HEK293T (cell line): ENCODE measurements at regions not wholly inside any gene's neighbourhood (a gene's known extent, or its start where the extent isn't known, plus 50 kb on each side); places are given as distances from the start of the nearest gene placed in this dataset.

Experiments used
- ARNT ChIP-seq: fragments of 450-650 bp; IDR thresholded peaks from 2 replicates; pipeline ENCODE4 v1.6.1; 2017; ENCODE audit warnings: mild to moderate bottlenecking
- FOXA1 ChIP-seq: fragments of 450-650 bp; IDR thresholded peaks from 2 replicates; pipeline ENCODE4 v1.6.1; 2016; ENCODE audit warnings: mild to moderate bottlenecking
- FOXM1 ChIP-seq: fragments of 450-650 bp; IDR thresholded peaks from 2 replicates; pipeline ENCODE4 v1.6.1; 2017; ENCODE audit warnings: mild to moderate bottlenecking, borderline replicate concordance
- L3MBTL2 ChIP-seq: fragments of 450-650 bp; conservative IDR thresholded peaks from 2 replicates; pipeline ENCODE4 v1.6.1; 2016; ENCODE audit warnings: mild to moderate bottlenecking
- LEF1 ChIP-seq: fragments of 450-650 bp; IDR thresholded peaks from 2 replicates; pipeline ENCODE4 v1.6.1; 2017; ENCODE audit warnings: mild to moderate bottlenecking, borderline replicate concordance
- NFRKB ChIP-seq: fragments of 450-650 bp; IDR thresholded peaks from 2 replicates; pipeline ENCODE4 v1.6.1; 2016; ENCODE audit warnings: mild to moderate bottlenecking, moderate library complexity
- SUZ12 ChIP-seq: fragments of 450-650 bp; IDR thresholded peaks from 2 replicates; pipeline ENCODE4 v1.6.1; 2016; ENCODE audit warnings: mild to moderate bottlenecking
- ZNF384 ChIP-seq: fragments of 450-650 bp; IDR thresholded peaks from 2 replicates; pipeline ENCODE4 v1.6.1; 2016

GRCh38 chr5:89686081-89686765, 723.3 kb downstream of the CETN3 start:
- TF ChIP-seq SUZ12, result no peak
- TF ChIP-seq FOXM1, result no peak
- no peak for TF ChIP-seq ZNF384
- TF ChIP-seq FOXA1, result no peak
- TF ChIP-seq NFRKB, result no peak
- TF ChIP-seq LEF1, result no peak
- no peak for TF ChIP-seq L3MBTL2
- no peak for TF ChIP-seq ARNT
